Trophoblast cell (in vitro differentiated cells and primary cell): ENCODE measurements at regions not wholly inside any gene's neighbourhood (a gene's known extent, or its start where the extent isn't known, plus 50 kb on each side); places are given as distances from the start of the nearest gene placed in this dataset.

ENCODE experiments used
- DNase-seq, 2 donors: peaks; one replicate each; pipeline ENCODE4 v3.0.0-alpha.2; 2016
- H2AFZ ChIP-seq: 2 replicates; pipeline ENCODE4 v1.6.1; 2013; ENCODE audit warnings: low read length, moderate library complexity, mild to moderate bottlenecking; ENCODE audit not compliant: insufficient read depth, poor library complexity
- H2AK5ac ChIP-seq: 2 replicates; pipeline ENCODE4 v1.6.1; 2013; ENCODE audit warnings: mild to moderate bottlenecking, low read length
- H2BK120ac ChIP-seq: 2 replicates; pipeline ENCODE4 v1.6.1; 2013; ENCODE audit warnings: low read length, mild to moderate bottlenecking, moderate library complexity; ENCODE audit not compliant: insufficient read depth, poor library complexity
- H2BK12ac ChIP-seq: 2 replicates; pipeline ENCODE4 v1.6.1; 2013; ENCODE audit warnings: mild to moderate bottlenecking, low read length, moderate library complexity
- H2BK5ac ChIP-seq: 2 replicates; pipeline ENCODE4 v1.6.1; 2013; ENCODE audit warnings: low read length, low read depth, moderate library complexity, mild to moderate bottlenecking; ENCODE audit not compliant: poor library complexity
- H3K14ac ChIP-seq: 2 replicates; pipeline ENCODE4 v1.6.1; 2013; ENCODE audit warnings: mild to moderate bottlenecking, low read length
- H3K18ac ChIP-seq: 2 replicates; pipeline ENCODE4 v1.6.1; 2013; ENCODE audit warnings: mild to moderate bottlenecking, low read length
- H3K23ac ChIP-seq: 2 replicates; pipeline ENCODE4 v1.6.1; 2013; ENCODE audit warnings: low read length
- H3K27ac ChIP-seq: 2 replicates; pipeline ENCODE4 v1.5.1; 2013; ENCODE audit warnings: low read depth, mild to moderate bottlenecking, inconsistent platforms, low read length, moderate library complexity
- H3K27me3 ChIP-seq: 2 replicates; pipeline ENCODE4 v1.6.1; 2013; ENCODE audit warnings: inconsistent platforms, mild to moderate bottlenecking, low read length, moderate library complexity; ENCODE audit not compliant: insufficient read depth
- H3K36me3 ChIP-seq, 2 experiments: 1 replicate in 1 of 2; 2 replicates in 1 of 2; pipeline ENCODE4 v1.6.1; 2013; ENCODE audit warnings: low read length in 2 of 2, mild to moderate bottlenecking in 2 of 2, moderate library complexity in 1 of 2; ENCODE audit not compliant: insufficient read depth in 2 of 2, control insufficient read depth in 1 of 2
- H3K4ac ChIP-seq: 2 replicates; pipeline ENCODE4 v1.6.1; 2013; ENCODE audit warnings: low read depth, mild to moderate bottlenecking, low read length, moderate library complexity
- H3K4me1 ChIP-seq, 2 experiments: 1 replicate in 1 of 2; 2 replicates in 1 of 2; pipeline ENCODE4 v1.6.1; 2013; ENCODE audit warnings: low read length in 2 of 2, mild to moderate bottlenecking in 2 of 2, moderate library complexity in 1 of 2; ENCODE audit not compliant: insufficient read depth in 2 of 2, control insufficient read depth in 1 of 2
- H3K4me2 ChIP-seq: 2 replicates; pipeline ENCODE4 v1.6.1; 2013; ENCODE audit warnings: inconsistent platforms, mild to moderate bottlenecking, low read length, moderate library complexity
- H3K4me3 ChIP-seq: 2 replicates; pipeline ENCODE4 v1.5.1; 2013; ENCODE audit warnings: mild to moderate bottlenecking, low read depth, low read length, inconsistent platforms
- H3K79me1 ChIP-seq: one replicate; pipeline ENCODE4 v1.6.1; 2013; ENCODE audit warnings: low read length
- H3K79me2 ChIP-seq: 2 replicates; pipeline ENCODE4 v1.6.1; 2013; ENCODE audit warnings: low read length, mild to moderate bottlenecking; ENCODE audit not compliant: control insufficient read depth, insufficient read depth, poor library complexity
- H3K9ac ChIP-seq: 2 replicates; pipeline ENCODE4 v1.6.1; 2013; ENCODE audit warnings: mild to moderate bottlenecking, low read length
- H3K9me3 ChIP-seq: 2 replicates; pipeline ENCODE4 v1.6.1; 2013; ENCODE audit warnings: low read depth, mild to moderate bottlenecking, control low read depth, inconsistent platforms, low read length; ENCODE audit not compliant: insufficient read depth
- H4K12ac ChIP-seq: 2 replicates; pipeline ENCODE4 v1.6.1; 2013; ENCODE audit warnings: low read depth, mild to moderate bottlenecking, low read length, moderate library complexity
- H4K8ac ChIP-seq: 2 replicates; pipeline ENCODE4 v1.6.1; 2013; ENCODE audit warnings: low read depth, mild to moderate bottlenecking, low read length, moderate library complexity
- H4K91ac ChIP-seq: one replicate; pipeline ENCODE4 v1.6.1; 2013; ENCODE audit warnings: low read depth, mild to moderate bottlenecking, low read length, moderate library complexity
- WGBS: extraction: QIAGEN DNeasy Blood & Tissue Kit; methylation state at CpG from one replicate; pipeline ENCODE4 v1.1.7; 2013; ENCODE audit warnings: missing lambda C conversion rate; ENCODE audit not compliant: insufficient read length, insufficient coverage; ENCODE audit errors: extremely low coverage; 5-methylcytosine and 5-hydroxymethylcytosine counted together

DNA sequence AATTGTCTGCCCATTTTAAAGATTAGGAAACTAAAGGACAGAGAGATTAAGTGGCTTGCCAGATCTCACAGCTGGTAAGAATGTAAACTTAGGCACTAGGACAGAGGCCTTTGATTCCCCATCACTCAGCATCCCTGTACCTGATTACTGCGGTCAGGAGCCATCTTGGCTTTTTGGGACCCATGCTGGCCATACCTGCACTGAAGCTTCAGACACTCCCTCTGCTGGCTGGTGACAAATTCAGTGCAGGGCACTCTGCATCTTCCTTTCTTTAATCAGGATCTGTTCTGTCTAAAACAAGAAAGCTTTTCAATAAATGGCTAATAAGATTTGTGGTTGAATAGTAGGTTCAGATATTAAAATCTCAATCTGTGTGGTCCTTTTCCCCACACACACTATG is 215.5 kb upstream of the RORB start:
- no peak overlapping the region for H3K23ac ChIP-seq
- DNase-seq: peak; percentile 3 to 12
- H4K8ac ChIP-seq: no peak overlapping the region
- no peak overlapping the region for H3K27ac ChIP-seq
- H3K9ac ChIP-seq: no peak overlapping the region
- H3K79me2 ChIP-seq: no peaks in the 10 kb centered on the region
- no peak overlapping the region for H2BK120ac ChIP-seq
- no peaks in the 10 kb centered on the region for H3K9me3 ChIP-seq
- H3K79me1 ChIP-seq: no peaks in the 10 kb centered on the region
- H3K14ac ChIP-seq: no peak overlapping the region
- no peaks in the 10 kb centered on the region for H3K36me3 ChIP-seq
- no peak overlapping the region for H2AFZ ChIP-seq
- H4K12ac ChIP-seq: no peak overlapping the region
- WGBS: no CpG with 5 or more reads among the region's 1 CpG
- H4K91ac ChIP-seq: no peak overlapping the region
- no peak overlapping the region for H2AK5ac ChIP-seq
- H2BK5ac ChIP-seq: no peak overlapping the region
- H3K4ac ChIP-seq: no peak overlapping the region
- H3K18ac ChIP-seq: no peak overlapping the region
- no peaks in the 10 kb centered on the region for H3K27me3 ChIP-seq
- no peak overlapping the region for H3K4me3 ChIP-seq
- H3K4me1 ChIP-seq: no peaks in the 10 kb centered on the region
- H3K4me2 ChIP-seq: no peak overlapping the region
- H2BK12ac ChIP-seq: no peak overlapping the region

DNA sequence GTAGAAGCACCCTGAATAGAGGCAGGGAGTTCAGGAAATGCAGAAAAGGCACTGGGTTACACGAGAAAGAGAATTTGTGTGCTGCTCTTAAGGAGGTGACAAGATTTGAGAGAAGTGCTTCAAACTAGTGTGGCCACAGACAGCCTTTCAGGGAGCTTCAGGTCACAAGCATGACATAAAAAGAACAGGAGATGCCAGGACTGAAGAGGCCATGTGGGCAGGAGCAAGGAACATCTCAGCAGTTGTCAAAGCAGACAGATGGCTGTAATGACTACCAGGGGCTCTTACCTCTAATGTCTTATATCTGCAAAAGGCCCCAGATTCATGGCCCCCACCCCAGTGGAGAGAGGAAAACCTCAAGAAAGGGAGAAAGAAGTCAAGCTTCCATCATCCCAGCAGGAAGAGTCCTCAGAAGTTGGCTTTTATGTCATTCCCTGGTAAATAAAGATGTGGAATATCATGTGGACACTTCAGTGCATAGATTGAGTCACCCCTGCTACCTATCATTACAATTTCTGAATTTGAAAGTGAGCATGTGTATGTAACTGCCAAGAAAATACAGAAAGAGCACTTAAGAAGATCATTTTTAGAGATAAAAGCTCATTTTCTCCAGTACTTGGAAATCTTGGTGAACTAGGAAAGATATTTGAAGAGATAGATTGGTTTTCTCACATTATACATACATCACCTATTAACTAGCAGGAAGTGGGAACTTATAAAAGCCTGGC is 214.4 kb upstream of the RORB start:
- no peak overlapping the region for H3K14ac ChIP-seq
- no peaks in the 10 kb centered on the region for H3K4me1 ChIP-seq
- WGBS: no CpG with 5 or more reads among the region's 1 CpG
- no peak for DNase-seq
- H3K27ac ChIP-seq: no peak overlapping the region
- H4K8ac ChIP-seq: no peak overlapping the region
- no peak overlapping the region for H3K23ac ChIP-seq
- H3K79me1 ChIP-seq: no peaks in the 10 kb centered on the region
- H3K9ac ChIP-seq: no peak overlapping the region
- H4K12ac ChIP-seq: no peak overlapping the region
- H4K91ac ChIP-seq: no peak overlapping the region
- no peaks in the 10 kb centered on the region for H3K27me3 ChIP-seq
- H3K36me3 ChIP-seq: no peaks in the 10 kb centered on the region
- no peak overlapping the region for H2BK12ac ChIP-seq
- H2BK120ac ChIP-seq: no peak overlapping the region
- no peak overlapping the region for H2AK5ac ChIP-seq
- no peak overlapping the region for H3K4me2 ChIP-seq
- H3K79me2 ChIP-seq: no peaks in the 10 kb centered on the region
- H3K4ac ChIP-seq: no peak overlapping the region
- no peak overlapping the region for H2BK5ac ChIP-seq
- no peak overlapping the region for H2AFZ ChIP-seq
- no peak overlapping the region for H3K4me3 ChIP-seq
- no peak overlapping the region for H3K18ac ChIP-seq
- H3K9me3 ChIP-seq: no peaks in the 10 kb centered on the region

GRCh38 chr9:74284581-74285450 is 212.3 kb upstream of the RORB start:
- Histone ChIP-seq H3K9me3 (no peaks in the 10 kb centered on the region), H3K23ac (no peak overlapping the region), H3K79me1 (no peaks in the 10 kb centered on the region), H4K8ac (no peak overlapping the region), H3K14ac (no peak overlapping the region), H3K4me2 (no peak overlapping the region), H3K27ac (no peak overlapping the region), H3K79me2 (no peaks in the 10 kb centered on the region), H3K9ac (no peak overlapping the region), H3K18ac (no peak overlapping the region), H3K4me3 (no peak overlapping the region), H2BK5ac (no peak overlapping the region), H2BK12ac (no peak overlapping the region), H3K4me1 (no peaks in the 10 kb centered on the region), H3K27me3 (no peaks in the 10 kb centered on the region), H3K4ac (no peak overlapping the region), H3K36me3 (no peaks in the 10 kb centered on the region), H2AFZ (no peak overlapping the region), H4K12ac (no peak overlapping the region), H4K91ac (no peak overlapping the region), H2BK120ac (no peak overlapping the region), H2AK5ac (no peak overlapping the region)
- DNase-seq: peak in 1 of 2 donors; percentile 3
- no CpG with 5 or more reads among the region's 11 CpGs for WGBS

DNA sequence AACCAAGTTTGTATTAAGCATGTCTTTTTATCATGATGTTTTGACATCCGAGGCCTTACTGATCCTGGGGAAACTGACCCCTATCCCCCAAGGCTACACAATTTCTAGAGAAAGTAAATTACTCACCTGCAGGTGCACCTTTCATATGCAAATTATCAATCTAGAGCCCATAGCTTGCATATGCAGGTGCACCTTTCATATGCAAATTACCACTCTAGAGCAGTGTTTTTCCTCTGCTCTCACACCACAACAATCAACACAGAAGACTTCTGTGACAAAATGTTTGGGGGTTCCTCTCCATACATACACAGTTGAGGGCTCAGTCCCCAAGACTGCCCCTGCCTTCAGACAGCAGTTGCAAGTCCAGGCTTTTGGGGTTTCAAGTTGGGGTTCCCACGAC is 203.7 kb upstream of the RORB start:
- no peak overlapping the region for H2AFZ ChIP-seq
- H3K27ac ChIP-seq: no peak overlapping the region
- no peak overlapping the region for H3K14ac ChIP-seq
- no peaks in the 10 kb centered on the region for H3K79me2 ChIP-seq
- no peak overlapping the region for H3K18ac ChIP-seq
- H4K91ac ChIP-seq: no peak overlapping the region
- no peaks in the 10 kb centered on the region for H3K36me3 ChIP-seq
- no peak overlapping the region for H3K23ac ChIP-seq
- H2AK5ac ChIP-seq: no peak overlapping the region
- H3K27me3 ChIP-seq: no peaks in the 10 kb centered on the region
- H4K8ac ChIP-seq: no peak overlapping the region
- no peak overlapping the region for H3K4me3 ChIP-seq
- no peaks in the 10 kb centered on the region for H3K9me3 ChIP-seq
- H2BK120ac ChIP-seq: no peak overlapping the region
- H3K4ac ChIP-seq: no peak overlapping the region
- H2BK5ac ChIP-seq: no peak overlapping the region
- H3K9ac ChIP-seq: no peak overlapping the region
- peaks cover 0 to 2% of the 10 kb centered on the region in 2 experiments for H3K4me1 ChIP-seq
- WGBS: no CpG with 5 or more reads among the region's 2 CpGs
- no peak overlapping the region for H2BK12ac ChIP-seq
- DNase-seq: no peak
- no peak overlapping the region for H3K4me2 ChIP-seq
- H4K12ac ChIP-seq: no peak overlapping the region
- H3K79me1 ChIP-seq: no peaks in the 10 kb centered on the region
